GM18505 (cell line): ENCODE measurements at regions not wholly inside any gene's neighbourhood (a gene's known extent, or its start where the extent isn't known, plus 50 kb on each side); places are given as distances from the start of the nearest gene placed in this dataset.

Experiments used
- ATAC-seq: cut with Tn5 transposase; IDR thresholded peaks from one replicate; pipeline ENCODE4 v1.9.1; 2021; ENCODE audit not compliant: unreplicated experiment
- POLR2A ChIP-seq: IDR thresholded peaks from 4 replicates; pipeline ENCODE4 v1.6.1; 2011; ENCODE audit warnings: borderline replicate concordance; ENCODE audit not compliant: insufficient read depth, insufficient read length; ENCODE audit errors: extremely low read depth

GRCh38 chr16:79365702-79366101 lies 234.8 kb downstream of the MAF start:
- no peak for ATAC-seq
- no peak for TF ChIP-seq POLR2A

GRCh38 chr16:79363484-79363883 lies 237.1 kb downstream of the MAF start:
- ATAC-seq = no peak
- TF ChIP-seq POLR2A = no peak

GRCh38 chr16:79363035-79363434 lies 237.5 kb downstream of the MAF start:
- ATAC-seq = no peak
- no peak for TF ChIP-seq POLR2A

GRCh38 chr16:79362300-79362970 lies 238.1 kb downstream of the MAF start:
- ATAC-seq = no peak
- TF ChIP-seq POLR2A = no peak

- ATAC-seq = no peak
- TF ChIP-seq POLR2A = no peak
These were observed 239.3 kb downstream of the MAF start for GRCh38 chr16:79361132-79361751.

GRCh38 chr16:79360267-79360666 lies 240.3 kb downstream of the MAF start:
- TF ChIP-seq POLR2A = no peak
- ATAC-seq = no peak

- no peak for ATAC-seq
- no peak for TF ChIP-seq POLR2A
These were observed 241.5 kb downstream of the MAF start for GRCh38 chr16:79359082-79359481.

- ATAC-seq = no peak
- TF ChIP-seq POLR2A = no peak
These were observed 242.3 kb downstream of the MAF start for GRCh38 chr16:79358188-79358587.

GRCh38 chr16:79355600-79356358 lies 244.8 kb downstream of the MAF start:
- ATAC-seq = no peak
- TF ChIP-seq POLR2A = no peak

- ATAC-seq = no peak
- no peak for TF ChIP-seq POLR2A
These were observed 248.6 kb downstream of the MAF start for GRCh38 chr16:79351927-79352326.

- TF ChIP-seq POLR2A = no peak
- no peak for ATAC-seq
These were observed 250.7 kb downstream of the MAF start for GRCh38 chr16:79349803-79350202.

- ATAC-seq = no peak
- TF ChIP-seq POLR2A = no peak
These were observed 251.8 kb downstream of the MAF start for GRCh38 chr16:79348521-79349306.

GRCh38 chr16:79347277-79347676 lies 253.3 kb downstream of the MAF start:
- no peak for ATAC-seq
- TF ChIP-seq POLR2A = no peak
